GM23338 (cell line): ENCODE measurements at regions not wholly inside any gene's neighbourhood (a gene's known extent, or its start where the extent isn't known, plus 50 kb on each side); places are given as distances from the start of the nearest gene placed in this dataset.

Experiments
- CREB1 ChIP-seq: fragments of 250-450 bp; sonication (Bioruptor Pico); IDR thresholded peaks from 2 replicates; pipeline ENCODE4 v1.5.0; 2020; ENCODE audit warnings: low read depth, mild to moderate bottlenecking, moderate library complexity
- CTCF ChIP-seq, 2 experiments: fragments of 200-600 bp in 1 of 2; sonication (generic) in 1 of 2; conservative IDR thresholded peaks; 2 replicates each; pipeline versions ENCODE4 v1.5.1 to v1.6.1; 2016 to 2017; ENCODE audit warnings: antibody characterized with exemption in 2 of 2, low read depth in 2 of 2, mild to moderate bottlenecking in 2 of 2, moderate library complexity in 1 of 2
- EZH2 ChIP-seq: fragments of 200-600 bp; sonication (generic); IDR thresholded peaks from one replicate; pipeline ENCODE4 v1.8.0; 2017; ENCODE audit warnings: antibody characterized with exemption, mild to moderate bottlenecking, low read depth; ENCODE audit not compliant: unreplicated experiment
- EZH2phosphoT487 ChIP-seq: fragments of 200-600 bp; sonication (generic); IDR thresholded peaks from one replicate; pipeline ENCODE4 v1.8.1; 2018; ENCODE audit warnings: antibody characterized with exemption; ENCODE audit not compliant: unreplicated experiment
- JUNB ChIP-seq: IDR thresholded peaks from one replicate; pipeline ENCODE4 v1.6.1; 2016; ENCODE audit warnings: antibody characterized with exemption; ENCODE audit not compliant: unreplicated experiment
- NANOG ChIP-seq: IDR thresholded peaks from 2 replicates; pipeline ENCODE4 v1.6.1; 2016; ENCODE audit warnings: antibody characterized with exemption, borderline replicate concordance
- POLR2AphosphoS5 ChIP-seq: IDR thresholded peaks from 2 replicates; pipeline ENCODE4 v1.6.1; 2016; ENCODE audit warnings: antibody characterized with exemption, low read depth
- REST ChIP-seq: IDR thresholded peaks from one replicate; pipeline ENCODE4 v1.6.1; 2018; ENCODE audit warnings: antibody characterized with exemption; ENCODE audit not compliant: unreplicated experiment
- STAT1 ChIP-seq: IDR thresholded peaks from one replicate; pipeline ENCODE4 v1.6.1; 2016; ENCODE audit warnings: antibody characterized with exemption; ENCODE audit not compliant: unreplicated experiment
- ZNF114 ChIP-seq: fragments of 250-450 bp; sonication (Bioruptor Pico); IDR thresholded peaks from 2 replicates; pipeline ENCODE4 v1.5.0; 2020; ENCODE audit warnings: mild to moderate bottlenecking, moderate library complexity
- ZNF331 ChIP-seq: fragments of 250-450 bp; sonication (Bioruptor Pico); IDR thresholded peaks from 2 replicates; pipeline ENCODE4 v1.5.0; 2020; ENCODE audit warnings: low read depth, mild to moderate bottlenecking, moderate library complexity

GRCh38 chr6:159520002-159520401 lies 173.0 kb downstream of the SOD2 start:
- no peak for TF ChIP-seq CTCF (conservative IDR thresholded peaks at IDR 0.05; ENCODE audit: low read depth in 2 of 2)
- no peak for TF ChIP-seq EZH2
- no peak for TF ChIP-seq EZH2phosphoT487
- no peak for TF ChIP-seq CREB1 (CRISPR knock-in tag)
- no peak for TF ChIP-seq REST
- no peak for TF ChIP-seq JUNB
- TF ChIP-seq STAT1 = no peak
- TF ChIP-seq POLR2AphosphoS5 = no peak
- TF ChIP-seq ZNF331 (CRISPR knock-in tag) = no peak
- no peak for TF ChIP-seq ZNF114 (CRISPR knock-in tag)
- no peak for TF ChIP-seq NANOG
